HG02870 (cell line): ENCODE measurements at regions not wholly inside any gene's neighbourhood (a gene's known extent, or its start where the extent isn't known, plus 50 kb on each side); places are given as distances from the start of the nearest gene placed in this dataset.

Source experiments
- ATAC-seq: cut with Tn5 transposase; IDR thresholded peaks from one replicate; pipeline ENCODE4 v1.9.1; 2021; ENCODE audit warnings: mild to moderate bottlenecking, moderate library complexity; ENCODE audit not compliant: unreplicated experiment

GRCh38 chr17:5784791-5785190, 200.5 kb upstream of the NLRP1 start:
- ATAC-seq, result no peak

GRCh38 chr17:5785338-5785737, 201.0 kb upstream of the NLRP1 start:
- ATAC-seq, result no peak

GRCh38 chr17:5785867-5786509, 201.7 kb upstream of the NLRP1 start:
- peak; percentile 69 for ATAC-seq

- ATAC-seq, result no peak
Observed at GRCh38 chr17:5786510-5786875, 202.2 kb upstream of the NLRP1 start.

- ATAC-seq, result no peak
Observed at GRCh38 chr17:5788266-5788900, 204.1 kb upstream of the NLRP1 start.

- no peak for ATAC-seq
Observed at GRCh38 chr17:5789528-5789927, 205.2 kb upstream of the NLRP1 start.

- ATAC-seq, result no peak
Observed at GRCh38 chr17:5793157-5793556, 208.8 kb upstream of the NLRP1 start.

GRCh38 chr17:5793899-5794298, 209.6 kb upstream of the NLRP1 start:
- ATAC-seq, result no peak

- no peak for ATAC-seq
Observed at GRCh38 chr17:5794385-5794784, 210.1 kb upstream of the NLRP1 start.

- ATAC-seq, result no peak
Observed at GRCh38 chr17:5794881-5795506, 210.7 kb upstream of the NLRP1 start.

GRCh38 chr17:5797447-5798050, 213.2 kb upstream of the NLRP1 start:
- no peak for ATAC-seq

GRCh38 chr17:5798094-5798493, 213.8 kb upstream of the NLRP1 start:
- no peak for ATAC-seq

GRCh38 chr17:5800131-5800530, 215.8 kb upstream of the NLRP1 start:
- ATAC-seq, result no peak

- no peak for ATAC-seq
Observed at GRCh38 chr17:5800646-5801045, 216.3 kb upstream of the NLRP1 start.

GRCh38 chr17:5804251-5804650, 219.9 kb upstream of the NLRP1 start:
- no peak for ATAC-seq

GRCh38 chr17:5809056-5809455, 224.7 kb upstream of the NLRP1 start:
- no peak for ATAC-seq

GRCh38 chr17:5809580-5810188, 225.4 kb upstream of the NLRP1 start:
- no peak for ATAC-seq

GRCh38 chr17:5812590-5812989, 228.3 kb upstream of the NLRP1 start:
- ATAC-seq, result no peak

- ATAC-seq, result no peak
Observed at GRCh38 chr17:5813357-5813756, 229.0 kb upstream of the NLRP1 start.

GRCh38 chr17:5815396-5815795, 231.1 kb upstream of the NLRP1 start:
- ATAC-seq, result no peak

- no peak for ATAC-seq
Observed at GRCh38 chr17:5816491-5817070, 232.3 kb upstream of the NLRP1 start.
